SU-DHL-6 (cell line): ENCODE measurements at regions not wholly inside any gene's neighbourhood (a gene's known extent, or its start where the extent isn't known, plus 50 kb on each side); places are given as distances from the start of the nearest gene placed in this dataset.

Experiments
- H2AFZ ChIP-seq: fragments of 200-600 bp; sonication (generic); 2 replicates; pipeline ENCODE4 v1.6.1; 2014; ENCODE audit warnings: low read depth, mild to moderate bottlenecking, moderate library complexity, mixed read lengths, antibody characterized with exemption, low read length; ENCODE audit not compliant: severe bottlenecking
- H3F3A ChIP-seq: fragments of 200-600 bp; shearing (Covaris generic); 2 replicates; pipeline ENCODE4 v1.6.0; 2016; ENCODE audit warnings: antibody characterized with exemption, mild to moderate bottlenecking; ENCODE audit not compliant: insufficient read depth
- H3K27ac ChIP-seq: fragments of 200-600 bp; sonication (generic); 2 replicates; pipeline ENCODE4 v1.5.1; 2016; ENCODE audit warnings: low read depth, mild to moderate bottlenecking, low read length, moderate library complexity, mixed read lengths
- H3K27me3 ChIP-seq: fragments of 200-600 bp; sonication (generic), shearing (Covaris generic); 2 replicates; pipeline ENCODE4 v1.6.0; 2014; ENCODE audit warnings: mild to moderate bottlenecking, low read length
- H3K36me3 ChIP-seq: fragments of 200-600 bp; sonication (generic); 2 replicates; pipeline ENCODE4 v1.6.1; 2014; ENCODE audit warnings: mild to moderate bottlenecking, low read length, mixed read lengths
- H3K4me2 ChIP-seq: fragments of 300-600, 200-600 bp; shearing (Covaris generic), sonication (generic); 2 replicates; pipeline ENCODE4 v1.6.0; 2014; ENCODE audit warnings: low read length, low read depth, mild to moderate bottlenecking; ENCODE audit not compliant: poor library complexity, severe bottlenecking
- H3K4me3 ChIP-seq: fragments of 200-600 bp; sonication (generic); 2 replicates; pipeline ENCODE4 v1.5.1; 2014; ENCODE audit warnings: antibody characterized with exemption, low read length, mild to moderate bottlenecking, mixed read lengths; ENCODE audit not compliant: insufficient read depth, poor library complexity, severe bottlenecking
- H3K79me2 ChIP-seq: fragments of 200-600 bp; sonication (generic); 2 replicates; pipeline ENCODE4 v1.6.1; 2014; ENCODE audit warnings: mild to moderate bottlenecking, low read length, moderate library complexity; ENCODE audit not compliant: insufficient read depth
- H3K9ac ChIP-seq: fragments of 200-600 bp; sonication (generic); 2 replicates; pipeline ENCODE4 v1.7.0; 2014; ENCODE audit warnings: mild to moderate bottlenecking, low read length
- H3K9me2 ChIP-seq: fragments of 200-600 bp; sonication (generic); replicated peaks from 2 replicates; pipeline ENCODE4 v1.6.1; 2014; ENCODE audit warnings: low read length; ENCODE audit not compliant: insufficient read depth
- H3K9me3 ChIP-seq: fragments of 200-600 bp; sonication (generic); 2 replicates; pipeline ENCODE4 v1.6.1; 2014; ENCODE audit warnings: low read length, mixed read lengths; ENCODE audit not compliant: insufficient read depth
- H4K20me1 ChIP-seq: fragments of 200-600 bp; sonication (generic); 2 replicates; pipeline ENCODE4 v1.6.1; 2014; ENCODE audit warnings: low read depth, mild to moderate bottlenecking, antibody characterized with exemption, low read length, moderate library complexity, mixed read lengths
- EZH2phosphoT487 ChIP-seq: fragments of 200-600 bp; sonication (generic), shearing (Covaris generic); conservative IDR thresholded peaks from 2 replicates; pipeline ENCODE4 v1.6.1; 2018; ENCODE audit warnings: mild to moderate bottlenecking, antibody characterized with exemption, low read length, moderate library complexity, mixed read lengths
- TF ChIP-seq, protein P1 (sequence below): fragments of 200-600 bp; sonication (generic); IDR thresholded peaks from one replicate; pipeline ENCODE4 v1.5.1; 2017; ENCODE audit warnings: antibody characterized with exemption, mild to moderate bottlenecking, low read length, moderate library complexity; ENCODE audit not compliant: insufficient read depth, poor library complexity, severe bottlenecking

DNA sequence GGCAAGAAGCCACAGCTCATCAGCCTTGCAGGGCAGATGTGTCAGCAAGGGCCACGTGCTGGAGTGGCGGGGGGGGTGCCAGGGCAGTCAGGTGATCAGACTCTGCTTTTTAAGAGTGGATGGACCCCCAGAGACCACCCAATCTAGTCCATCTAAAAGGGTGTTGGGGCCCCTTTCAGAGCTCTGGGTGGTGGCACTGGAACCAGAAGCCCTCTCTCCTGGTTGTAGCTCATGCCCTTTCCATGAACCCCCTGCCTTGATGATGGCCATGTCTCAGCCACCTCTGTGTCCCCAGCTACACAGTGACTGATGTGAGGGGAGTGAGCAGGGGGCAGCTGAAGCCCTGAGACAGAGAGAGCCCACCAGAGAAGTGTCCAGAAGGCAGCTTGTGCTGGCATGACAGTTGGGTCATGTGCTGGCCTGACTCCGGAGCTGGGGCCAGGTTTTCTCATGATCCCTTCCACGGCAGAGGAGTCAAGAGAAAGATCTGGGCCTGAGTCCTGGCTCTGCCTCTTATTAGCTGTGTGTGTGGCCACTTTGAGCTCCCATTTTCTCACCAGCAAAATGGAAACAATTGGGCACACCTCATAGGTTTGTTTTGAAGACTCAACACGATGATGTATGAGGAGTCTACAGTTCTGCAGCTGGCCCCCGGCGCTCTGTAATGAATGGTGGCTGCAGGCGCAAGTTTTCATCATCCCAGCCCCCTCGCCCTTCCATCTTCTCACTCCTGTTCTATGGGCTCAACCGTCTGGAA lies 195.7 kb downstream of the ZFP36L2 start:
- Histone ChIP-seq H2AFZ (no peak overlapping the region), H3K27me3 (no peaks in the 10 kb centered on the region), H3K4me2 (no peak overlapping the region), H3K4me3 (no peak overlapping the region), H3K79me2 (no peaks in the 10 kb centered on the region), H3K9me2 (no peaks in the 10 kb centered on the region), H3K9me3 (no peaks in the 10 kb centered on the region), H4K20me1 (no peaks in the 10 kb centered on the region), H3K36me3 (no peaks in the 10 kb centered on the region), H3K27ac (no peak overlapping the region), H3K9ac (no peak overlapping the region), H3F3A (no peaks in the 10 kb centered on the region)
- TF ChIP-seq, protein P1, sequence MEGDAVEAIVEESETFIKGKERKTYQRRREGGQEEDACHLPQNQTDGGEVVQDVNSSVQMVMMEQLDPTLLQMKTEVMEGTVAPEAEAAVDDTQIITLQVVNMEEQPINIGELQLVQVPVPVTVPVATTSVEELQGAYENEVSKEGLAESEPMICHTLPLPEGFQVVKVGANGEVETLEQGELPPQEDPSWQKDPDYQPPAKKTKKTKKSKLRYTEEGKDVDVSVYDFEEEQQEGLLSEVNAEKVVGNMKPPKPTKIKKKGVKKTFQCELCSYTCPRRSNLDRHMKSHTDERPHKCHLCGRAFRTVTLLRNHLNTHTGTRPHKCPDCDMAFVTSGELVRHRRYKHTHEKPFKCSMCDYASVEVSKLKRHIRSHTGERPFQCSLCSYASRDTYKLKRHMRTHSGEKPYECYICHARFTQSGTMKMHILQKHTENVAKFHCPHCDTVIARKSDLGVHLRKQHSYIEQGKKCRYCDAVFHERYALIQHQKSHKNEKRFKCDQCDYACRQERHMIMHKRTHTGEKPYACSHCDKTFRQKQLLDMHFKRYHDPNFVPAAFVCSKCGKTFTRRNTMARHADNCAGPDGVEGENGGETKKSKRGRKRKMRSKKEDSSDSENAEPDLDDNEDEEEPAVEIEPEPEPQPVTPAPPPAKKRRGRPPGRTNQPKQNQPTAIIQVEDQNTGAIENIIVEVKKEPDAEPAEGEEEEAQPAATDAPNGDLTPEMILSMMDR, result no peak
- no peak for TF ChIP-seq EZH2phosphoT487

DNA sequence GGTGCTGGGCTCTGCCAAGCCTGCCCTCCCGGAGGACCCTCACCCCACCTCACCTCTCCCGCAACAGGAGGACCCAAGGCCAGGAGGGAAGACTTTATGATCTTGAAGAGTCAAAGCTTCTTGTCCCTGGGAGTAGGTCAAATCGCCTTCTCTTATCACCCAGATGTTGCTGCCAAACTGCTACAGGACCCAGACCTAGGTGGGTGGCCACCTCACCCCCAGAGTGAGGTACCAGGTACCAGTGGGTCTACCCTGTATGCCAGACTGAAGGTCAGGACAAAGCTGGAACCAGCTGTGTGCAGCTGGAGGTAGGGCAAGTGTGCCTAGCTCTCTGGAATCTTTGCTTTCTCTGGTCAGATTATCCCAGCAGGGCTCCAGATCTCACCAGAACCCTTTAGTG lies 197.2 kb downstream of the ZFP36L2 start:
- H3K27ac ChIP-seq, result no peak overlapping the region
- H3K79me2 ChIP-seq, result no peaks in the 10 kb centered on the region
- no peaks in the 10 kb centered on the region for H4K20me1 ChIP-seq
- no peak overlapping the region for H3K4me2 ChIP-seq
- no peaks in the 10 kb centered on the region for H3F3A ChIP-seq
- TF ChIP-seq EZH2phosphoT487, result no peak
- TF ChIP-seq, protein P1, result no peak
- H3K9me2 ChIP-seq, result no peaks in the 10 kb centered on the region
- H3K4me3 ChIP-seq, result no peak overlapping the region
- H3K36me3 ChIP-seq, result no peaks in the 10 kb centered on the region
- no peak overlapping the region for H2AFZ ChIP-seq
- H3K27me3 ChIP-seq, result no peaks in the 10 kb centered on the region
- no peaks in the 10 kb centered on the region for H3K9me3 ChIP-seq
- H3K9ac ChIP-seq, result no peak overlapping the region

- Histone ChIP-seq H3K4me2 (no peak overlapping the region), H3K9me3 (no peaks in the 10 kb centered on the region), H3K27ac (no peak overlapping the region), H3K4me3 (no peak overlapping the region), H3K27me3 (no peaks in the 10 kb centered on the region), H3K79me2 (no peaks in the 10 kb centered on the region), H2AFZ (no peak overlapping the region), H3K36me3 (no peaks in the 10 kb centered on the region), H3K9me2 (no peaks in the 10 kb centered on the region), H3F3A (no peaks in the 10 kb centered on the region), H3K9ac (no peak overlapping the region), H4K20me1 (no peaks in the 10 kb centered on the region)
- no peak for TF ChIP-seq EZH2phosphoT487
These were observed 198.2 kb downstream of the ZFP36L2 start for GRCh38 chr2:43028188-43028587.

GRCh38 chr2:43027097-43027873 lies 199.1 kb downstream of the ZFP36L2 start:
- no peak overlapping the region for H3K4me3 ChIP-seq
- no peaks in the 10 kb centered on the region for H3K9me2 ChIP-seq
- no peaks in the 10 kb centered on the region for H3K36me3 ChIP-seq
- H3K27me3 ChIP-seq, result no peaks in the 10 kb centered on the region
- no peaks in the 10 kb centered on the region for H3F3A ChIP-seq
- H2AFZ ChIP-seq, result no peak overlapping the region
- 0 out of 2 replicates have a peak, but pooled peaks cover under 1% of the 10 kb centered on the region for H3K9me3 ChIP-seq
- TF ChIP-seq EZH2phosphoT487, result no peak
- TF ChIP-seq, protein P1, result no peak
- H3K9ac ChIP-seq, result no peak overlapping the region
- no peaks in the 10 kb centered on the region for H4K20me1 ChIP-seq
- H3K27ac ChIP-seq, result no peak overlapping the region
- no peaks in the 10 kb centered on the region for H3K79me2 ChIP-seq
- no peak overlapping the region for H3K4me2 ChIP-seq
